HL-60 (cell line): ENCODE measurements at regions not wholly inside any gene's neighbourhood (a gene's known extent, or its start where the extent isn't known, plus 50 kb on each side); places are given as distances from the start of the nearest gene placed in this dataset.

Experiments used
- CTCF ChIP-seq: IDR thresholded peaks from one replicate; pipeline ENCODE4 v1.5.1; 2011; ENCODE audit warnings: low read length, control low read depth, inconsistent platforms; ENCODE audit not compliant: insufficient read depth
- POLR2AphosphoS5 ChIP-seq: IDR thresholded peaks from 2 replicates; pipeline ENCODE4 v1.6.1; 2012; ENCODE audit warnings: low read depth
- TF ChIP-seq, protein P1 (sequence below): IDR thresholded peaks from 2 replicates; pipeline ENCODE4 v1.6.1; 2012; ENCODE audit warnings: low read depth; ENCODE audit not compliant: insufficient replicate concordance

- TF ChIP-seq POLR2AphosphoS5 (no peak), CTCF (no peak)
- TF ChIP-seq, protein P1, sequence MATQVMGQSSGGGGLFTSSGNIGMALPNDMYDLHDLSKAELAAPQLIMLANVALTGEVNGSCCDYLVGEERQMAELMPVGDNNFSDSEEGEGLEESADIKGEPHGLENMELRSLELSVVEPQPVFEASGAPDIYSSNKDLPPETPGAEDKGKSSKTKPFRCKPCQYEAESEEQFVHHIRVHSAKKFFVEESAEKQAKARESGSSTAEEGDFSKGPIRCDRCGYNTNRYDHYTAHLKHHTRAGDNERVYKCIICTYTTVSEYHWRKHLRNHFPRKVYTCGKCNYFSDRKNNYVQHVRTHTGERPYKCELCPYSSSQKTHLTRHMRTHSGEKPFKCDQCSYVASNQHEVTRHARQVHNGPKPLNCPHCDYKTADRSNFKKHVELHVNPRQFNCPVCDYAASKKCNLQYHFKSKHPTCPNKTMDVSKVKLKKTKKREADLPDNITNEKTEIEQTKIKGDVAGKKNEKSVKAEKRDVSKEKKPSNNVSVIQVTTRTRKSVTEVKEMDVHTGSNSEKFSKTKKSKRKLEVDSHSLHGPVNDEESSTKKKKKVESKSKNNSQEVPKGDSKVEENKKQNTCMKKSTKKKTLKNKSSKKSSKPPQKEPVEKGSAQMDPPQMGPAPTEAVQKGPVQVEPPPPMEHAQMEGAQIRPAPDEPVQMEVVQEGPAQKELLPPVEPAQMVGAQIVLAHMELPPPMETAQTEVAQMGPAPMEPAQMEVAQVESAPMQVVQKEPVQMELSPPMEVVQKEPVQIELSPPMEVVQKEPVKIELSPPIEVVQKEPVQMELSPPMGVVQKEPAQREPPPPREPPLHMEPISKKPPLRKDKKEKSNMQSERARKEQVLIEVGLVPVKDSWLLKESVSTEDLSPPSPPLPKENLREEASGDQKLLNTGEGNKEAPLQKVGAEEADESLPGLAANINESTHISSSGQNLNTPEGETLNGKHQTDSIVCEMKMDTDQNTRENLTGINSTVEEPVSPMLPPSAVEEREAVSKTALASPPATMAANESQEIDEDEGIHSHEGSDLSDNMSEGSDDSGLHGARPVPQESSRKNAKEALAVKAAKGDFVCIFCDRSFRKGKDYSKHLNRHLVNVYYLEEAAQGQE, result no peak
Measured at GRCh38 chr6:58073263-58073662, 755.8 kb downstream of the PRIM2 start.
